Transverse colon (tissue), 3 donors: ENCODE measurements at regions not wholly inside any gene's neighbourhood (a gene's known extent, or its start where the extent isn't known, plus 50 kb on each side); places are given as distances from the start of the nearest gene placed in this dataset.

Experiments used
- CTCF ChIP-seq, 5 experiments: fragments of 200-600 bp in 3 of 5; fragments of 450-650 bp in 2 of 5; sonication (generic) in 3 of 5; IDR thresholded peaks; 1 replicate in 2 of 5; 2 replicates in 3 of 5; pipeline ENCODE4 v1.5.1; 2016 to 2017; ENCODE audit warnings: antibody characterized with exemption in 5 of 5, inconsistent platforms in 3 of 5, mild to moderate bottlenecking in 2 of 5, moderate library complexity in 1 of 5
- EP300 ChIP-seq: sonication (generic); formaldehyde crosslinking; IDR thresholded peaks from one replicate; pipeline ENCODE4 v1.6.1; 2017; ENCODE audit warnings: antibody characterized with exemption, low read depth
- POLR2A ChIP-seq: fragments of 450-650 bp; IDR thresholded peaks from one replicate; pipeline ENCODE4 v1.6.1; 2016; ENCODE audit warnings: antibody characterized with exemption, mild to moderate bottlenecking, moderate library complexity

GRCh38 chr3:177658354-177658753 lies 461.1 kb upstream of the TBL1XR1 start:
- no peak for TF ChIP-seq CTCF (IDR thresholded peaks at IDR 0.05)
- no peak for TF ChIP-seq POLR2A
- no peak for TF ChIP-seq EP300
